H9 (cell line): ENCODE measurements at regions not wholly inside any gene's neighbourhood (a gene's known extent, or its start where the extent isn't known, plus 50 kb on each side); places are given as distances from the start of the nearest gene placed in this dataset.

Experiments used
- DNase-seq: peaks from one replicate; pipeline ENCODE4 v3.0.0-alpha.2; 2017
- H2AFZ ChIP-seq: one replicate; pipeline ENCODE4 v1.6.1; 2013; ENCODE audit warnings: mild to moderate bottlenecking, low read length, control low read depth, moderate library complexity
- H2AK5ac ChIP-seq: 2 replicates; pipeline ENCODE4 v1.6.1; 2013; ENCODE audit warnings: low read length, control low read depth, mixed read lengths; ENCODE audit not compliant: insufficient read length
- H2BK120ac ChIP-seq: one replicate; pipeline ENCODE4 v1.6.1; 2013; ENCODE audit warnings: low read depth, mild to moderate bottlenecking, low read length, control low read depth, inconsistent platforms; ENCODE audit not compliant: poor library complexity, severe bottlenecking
- H2BK12ac ChIP-seq: 2 replicates; pipeline ENCODE4 v1.6.1; 2013; ENCODE audit warnings: low read length, control low read depth, mixed read lengths, low read depth; ENCODE audit not compliant: insufficient read length
- H2BK15ac ChIP-seq: 2 replicates; pipeline ENCODE4 v1.6.1; 2013; ENCODE audit warnings: low read depth, low read length, control low read depth
- H2BK20ac ChIP-seq: one replicate; pipeline ENCODE4 v1.6.1; 2013; ENCODE audit warnings: low read depth, mild to moderate bottlenecking, low read length, control low read depth, inconsistent platforms; ENCODE audit not compliant: poor library complexity, severe bottlenecking
- H2BK5ac ChIP-seq: 2 replicates; pipeline ENCODE4 v1.6.1; 2013; ENCODE audit warnings: low read length, control low read depth, mixed read lengths; ENCODE audit not compliant: insufficient read length
- H3K14ac ChIP-seq: 2 replicates; pipeline ENCODE4 v1.6.1; 2013; ENCODE audit warnings: low read length, control low read depth; ENCODE audit not compliant: insufficient read depth
- H3K18ac ChIP-seq: 2 replicates; pipeline ENCODE4 v1.6.1; 2013; ENCODE audit warnings: low read depth, mild to moderate bottlenecking, mixed read lengths, low read length, control low read depth; ENCODE audit not compliant: insufficient read length
- H3K23ac ChIP-seq: 2 replicates; pipeline ENCODE4 v1.6.1; 2013; ENCODE audit warnings: low read length, control low read depth, mixed read lengths, low read depth; ENCODE audit not compliant: insufficient read length
- H3K23me2 ChIP-seq: 2 replicates; pipeline ENCODE4 v1.6.1; 2013; ENCODE audit warnings: low read depth, mild to moderate bottlenecking, mixed read lengths, low read length, control low read depth; ENCODE audit not compliant: insufficient read length, poor library complexity, severe bottlenecking
- H3K27ac ChIP-seq: 2 replicates; pipeline ENCODE4 v1.5.1; 2013; ENCODE audit warnings: low read length, control low read depth, mixed read lengths, low read depth; ENCODE audit not compliant: insufficient read length
- H3K27me3 ChIP-seq: 2 replicates; pipeline ENCODE4 v1.6.1; 2013; ENCODE audit warnings: low read length, control low read depth, inconsistent platforms; ENCODE audit not compliant: insufficient read depth
- H3K4ac ChIP-seq: 2 replicates; pipeline ENCODE4 v1.6.1; 2013; ENCODE audit warnings: low read depth, mild to moderate bottlenecking, control low read depth, inconsistent platforms, low read length, moderate library complexity
- H3K4me1 ChIP-seq: 2 replicates; pipeline ENCODE4 v1.6.1; 2013; ENCODE audit warnings: low read length, control low read depth, inconsistent platforms; ENCODE audit not compliant: insufficient read depth
- H3K4me2 ChIP-seq: 2 replicates; pipeline ENCODE4 v1.6.1; 2013; ENCODE audit warnings: low read length, control low read depth, mixed read lengths; ENCODE audit not compliant: insufficient read length, insufficient read depth
- H3K56ac ChIP-seq: 2 replicates; pipeline ENCODE4 v1.6.1; 2013; ENCODE audit warnings: low read depth, mild to moderate bottlenecking, mixed read lengths, low read length, control low read depth; ENCODE audit not compliant: insufficient read length
- H3K79me1 ChIP-seq: 2 replicates; pipeline ENCODE4 v1.6.1; 2013; ENCODE audit warnings: low read depth, mild to moderate bottlenecking, moderate library complexity, low read length, control low read depth, inconsistent platforms; ENCODE audit not compliant: insufficient read depth, poor library complexity, severe bottlenecking
- H3K79me2 ChIP-seq: 2 replicates; pipeline ENCODE4 v1.6.1; 2013; ENCODE audit warnings: low read length, control low read depth, inconsistent platforms; ENCODE audit not compliant: insufficient read depth
- H3K9ac ChIP-seq: 2 replicates; pipeline ENCODE4 v1.6.1; 2013; ENCODE audit warnings: low read length, control low read depth, mixed read lengths; ENCODE audit not compliant: insufficient read length; ENCODE audit errors: extremely low read depth
- H3K9me3 ChIP-seq: one replicate; pipeline ENCODE4 v1.6.1; 2013; ENCODE audit warnings: low read depth, low read length, inconsistent platforms; ENCODE audit not compliant: control insufficient read depth
- H3T11ph ChIP-seq: one replicate; pipeline ENCODE4 v1.6.1; 2013; ENCODE audit warnings: mild to moderate bottlenecking, low read length, control low read depth, inconsistent platforms
- H4K20me1 ChIP-seq: one replicate; pipeline ENCODE4 v1.6.1; 2013; ENCODE audit not compliant: control insufficient read depth, insufficient read length, insufficient read depth
- H4K5ac ChIP-seq: 2 replicates; pipeline ENCODE4 v1.6.1; 2013; ENCODE audit warnings: low read depth, mild to moderate bottlenecking, mixed read lengths, low read length, control low read depth; ENCODE audit not compliant: insufficient read length
- H4K8ac ChIP-seq: replicated peaks from 2 replicates; pipeline ENCODE4 v1.6.1; 2013; ENCODE audit warnings: low read length, control low read depth, mixed read lengths, low read depth; ENCODE audit not compliant: insufficient read length
- H4K91ac ChIP-seq: 2 replicates; pipeline ENCODE4 v1.6.1; 2013; ENCODE audit warnings: low read depth, mild to moderate bottlenecking, moderate library complexity, mixed read lengths, low read length, control low read depth; ENCODE audit not compliant: insufficient read length
- H3K27ac Mint-ChIP-seq, 3 experiments: 2 replicates in 2 of 3; 3 replicates in 1 of 3; pipeline ENCODE4 v1.8.0; 2020 to 2021; ENCODE audit warnings: mixed read lengths in 3 of 3, mild to moderate bottlenecking in 1 of 3, moderate library complexity in 1 of 3
- H3K27me3 Mint-ChIP-seq: 2 replicates; pipeline ENCODE4 v1.8.0; 2021; ENCODE audit warnings: low read depth, mild to moderate bottlenecking, moderate library complexity, mixed read lengths
- H3K36me3 Mint-ChIP-seq, 3 experiments: 2 replicates in 2 of 3; 3 replicates in 1 of 3; pipeline ENCODE4 v1.8.0; 2020 to 2021; ENCODE audit warnings: low read depth in 3 of 3, mixed read lengths in 3 of 3; ENCODE audit not compliant: insufficient read depth in 1 of 3
- H3K4me1 Mint-ChIP-seq, 2 experiments: 2 replicates each; pipeline ENCODE4 v1.8.0; 2020; ENCODE audit warnings: mixed read lengths in 2 of 2
- H3K4me3 Mint-ChIP-seq, 2 experiments: 2 replicates in 1 of 2; 3 replicates in 1 of 2; pipeline ENCODE4 v1.8.0; 2020 to 2021; ENCODE audit warnings: mild to moderate bottlenecking in 2 of 2, mixed read lengths in 2 of 2, moderate library complexity in 1 of 2
- H3K9me3 Mint-ChIP-seq, 2 experiments: 2 replicates in 1 of 2; 3 replicates in 1 of 2; pipeline ENCODE4 v1.8.0; 2020; ENCODE audit warnings: mild to moderate bottlenecking in 2 of 2, mixed read lengths in 2 of 2, moderate library complexity in 1 of 2
- WGBS: extraction: QIAGEN DNeasy Blood & Tissue Kit; methylation state at CpG from one replicate; pipeline ENCODE4 v1.1.7; 2013; ENCODE audit warnings: missing lambda C conversion rate, low lambda C conversion rate, mixed read lengths; ENCODE audit not compliant: insufficient read length; ENCODE audit errors: extremely low coverage; 5-methylcytosine and 5-hydroxymethylcytosine counted together
- TF ChIP-seq, protein P1 (sequence below): fragments of 200-600 bp; sonication (generic); conservative IDR thresholded peaks from 3 replicates; pipeline ENCODE4 v1.8.0; 2021; ENCODE audit warnings: antibody characterized with exemption, mild to moderate bottlenecking

DNA sequence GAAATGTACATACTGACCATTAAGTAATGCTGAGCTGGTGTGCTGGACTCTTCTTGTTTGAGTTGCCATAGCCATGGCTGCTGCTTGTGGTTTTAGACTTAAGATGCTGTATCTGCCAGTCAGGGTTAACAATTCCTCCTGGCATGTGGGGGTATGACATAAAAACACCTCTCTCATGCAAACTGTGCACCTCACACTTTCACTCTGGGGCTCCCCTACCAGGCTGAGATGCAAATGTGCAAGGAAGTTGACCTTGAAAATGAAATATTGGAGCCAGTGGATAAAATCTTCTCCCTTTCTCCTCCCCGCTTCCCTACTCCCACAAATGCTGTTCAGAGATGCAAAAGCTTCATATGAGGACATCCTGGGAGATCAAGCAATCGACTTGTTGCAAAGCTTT is 198.8 kb downstream of the FCRL5 start:
- no peak overlapping the region for H4K5ac ChIP-seq
- H2BK5ac ChIP-seq = no peak overlapping the region
- peaks cover 0 to 5% of the 10 kb centered on the region in 2 experiments; a peak in 1 of 4 replicates for H3K4me1 Mint-ChIP-seq
- H3K14ac ChIP-seq = no peak overlapping the region
- no peak for DNase-seq
- H2BK15ac ChIP-seq = no peak overlapping the region
- H2BK12ac ChIP-seq = no peak overlapping the region
- no peak overlapping the region for H4K91ac ChIP-seq
- no peaks in the 10 kb centered on the region for H3K4me1 ChIP-seq
- H3K56ac ChIP-seq = no peak overlapping the region
- no peaks in the 10 kb centered on the region for H3K79me1 ChIP-seq
- H3K27ac ChIP-seq = no peak overlapping the region
- H3K9me3 Mint-ChIP-seq = peaks cover 7 to 10% of the 10 kb centered on the region in 2 experiments; a peak in 3 of 5 replicates
- no peaks in the 10 kb centered on the region for H3K9me3 ChIP-seq
- no peak overlapping the region for H3K9ac ChIP-seq
- no CpG with 5 or more reads among the region's 2 CpGs for WGBS
- H3T11ph ChIP-seq = no peak overlapping the region
- H3K27me3 Mint-ChIP-seq = peaks cover 13% of the 10 kb centered on the region
- H2AFZ ChIP-seq = no peak overlapping the region
- H2BK120ac ChIP-seq = no peak overlapping the region
- no peak overlapping the region for H4K8ac ChIP-seq
- H2BK20ac ChIP-seq = no peak overlapping the region
- no peaks in the 10 kb centered on the region for H3K27me3 ChIP-seq
- no peaks in the 10 kb centered on the region for H3K79me2 ChIP-seq
- TF ChIP-seq, protein P1, sequence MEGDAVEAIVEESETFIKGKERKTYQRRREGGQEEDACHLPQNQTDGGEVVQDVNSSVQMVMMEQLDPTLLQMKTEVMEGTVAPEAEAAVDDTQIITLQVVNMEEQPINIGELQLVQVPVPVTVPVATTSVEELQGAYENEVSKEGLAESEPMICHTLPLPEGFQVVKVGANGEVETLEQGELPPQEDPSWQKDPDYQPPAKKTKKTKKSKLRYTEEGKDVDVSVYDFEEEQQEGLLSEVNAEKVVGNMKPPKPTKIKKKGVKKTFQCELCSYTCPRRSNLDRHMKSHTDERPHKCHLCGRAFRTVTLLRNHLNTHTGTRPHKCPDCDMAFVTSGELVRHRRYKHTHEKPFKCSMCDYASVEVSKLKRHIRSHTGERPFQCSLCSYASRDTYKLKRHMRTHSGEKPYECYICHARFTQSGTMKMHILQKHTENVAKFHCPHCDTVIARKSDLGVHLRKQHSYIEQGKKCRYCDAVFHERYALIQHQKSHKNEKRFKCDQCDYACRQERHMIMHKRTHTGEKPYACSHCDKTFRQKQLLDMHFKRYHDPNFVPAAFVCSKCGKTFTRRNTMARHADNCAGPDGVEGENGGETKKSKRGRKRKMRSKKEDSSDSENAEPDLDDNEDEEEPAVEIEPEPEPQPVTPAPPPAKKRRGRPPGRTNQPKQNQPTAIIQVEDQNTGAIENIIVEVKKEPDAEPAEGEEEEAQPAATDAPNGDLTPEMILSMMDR = no peak
- no peak overlapping the region for H3K4me3 Mint-ChIP-seq
- no peak overlapping the region for H3K27ac Mint-ChIP-seq
- 0 out of 7 replicates have a peak, but pooled peaks cover 0 to 7% (median 0%) of the 10 kb centered on the region in 3 experiments for H3K36me3 Mint-ChIP-seq
- no peak overlapping the region for H2AK5ac ChIP-seq
- H3K4ac ChIP-seq = no peak overlapping the region
- H3K23me2 ChIP-seq = no peaks in the 10 kb centered on the region
- H3K23ac ChIP-seq = no peak overlapping the region
- H3K4me2 ChIP-seq = no peak overlapping the region
- no peaks in the 10 kb centered on the region for H4K20me1 ChIP-seq
- H3K18ac ChIP-seq = no peak overlapping the region
